NCI-H774 (cell line): ENCODE measurements at regions not wholly inside any gene's neighbourhood (a gene's known extent, or its start where the extent isn't known, plus 50 kb on each side); places are given as distances from the start of the nearest gene placed in this dataset.

Source experiments
- DNase-seq: peaks from one replicate; lab custom pipeline; 2025; lab: John Stamatoyannopoulos, UW

GRCh38 chr16:73152386-73153125 is 104.6 kb upstream of the ZFHX3 start:
- DNase-seq, result no peak

GRCh38 chr16:73151941-73152340 is 104.0 kb upstream of the ZFHX3 start:
- DNase-seq, result no peak

DNA sequence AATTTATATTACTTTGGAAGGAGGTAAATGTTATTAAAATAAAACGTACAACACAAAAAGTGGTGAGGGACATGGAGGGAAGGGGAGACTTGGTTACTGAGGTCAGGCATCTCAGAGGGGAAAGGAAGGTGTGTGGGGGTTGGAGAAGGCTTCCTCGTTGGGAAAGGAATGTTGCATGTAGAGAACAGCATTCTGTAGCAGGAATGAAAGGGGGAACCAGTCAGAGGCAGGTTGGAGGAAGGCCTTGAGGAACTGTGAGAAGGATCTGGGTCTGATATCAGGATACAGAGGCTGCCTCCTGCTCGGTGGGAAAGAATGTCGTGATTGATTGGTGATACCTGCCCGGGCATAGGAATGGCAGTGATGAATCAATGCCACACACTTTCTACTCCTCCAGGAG is 103.3 kb upstream of the ZFHX3 start:
- no peak for DNase-seq

- DNase-seq, result no peak
These were observed 102.9 kb upstream of the ZFHX3 start for GRCh38 chr16:73150786-73151185.

- peak; percentile 35 for DNase-seq
These were observed 101.4 kb upstream of the ZFHX3 start for GRCh38 chr16:73149334-73149733.

DNA sequence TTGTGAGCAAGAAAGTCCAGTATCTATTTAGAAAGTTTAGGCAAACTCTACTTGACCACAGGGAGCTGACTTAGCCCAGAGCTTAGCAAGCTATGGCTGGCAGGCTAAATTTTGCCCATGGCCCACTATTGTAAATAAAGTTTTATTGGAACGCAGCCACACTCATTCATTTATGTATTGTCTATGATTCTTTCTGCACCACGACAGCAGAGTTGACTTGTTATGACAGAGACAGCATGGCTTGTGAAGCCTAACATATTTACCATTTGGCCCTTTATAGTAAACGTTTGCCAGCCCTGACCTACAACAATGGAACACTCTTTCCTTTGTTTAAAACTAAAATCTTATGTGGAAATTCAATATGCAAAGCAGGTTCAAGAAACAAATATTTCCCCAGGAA is 100.0 kb upstream of the ZFHX3 start:
- DNase-seq, result no peak

DNA sequence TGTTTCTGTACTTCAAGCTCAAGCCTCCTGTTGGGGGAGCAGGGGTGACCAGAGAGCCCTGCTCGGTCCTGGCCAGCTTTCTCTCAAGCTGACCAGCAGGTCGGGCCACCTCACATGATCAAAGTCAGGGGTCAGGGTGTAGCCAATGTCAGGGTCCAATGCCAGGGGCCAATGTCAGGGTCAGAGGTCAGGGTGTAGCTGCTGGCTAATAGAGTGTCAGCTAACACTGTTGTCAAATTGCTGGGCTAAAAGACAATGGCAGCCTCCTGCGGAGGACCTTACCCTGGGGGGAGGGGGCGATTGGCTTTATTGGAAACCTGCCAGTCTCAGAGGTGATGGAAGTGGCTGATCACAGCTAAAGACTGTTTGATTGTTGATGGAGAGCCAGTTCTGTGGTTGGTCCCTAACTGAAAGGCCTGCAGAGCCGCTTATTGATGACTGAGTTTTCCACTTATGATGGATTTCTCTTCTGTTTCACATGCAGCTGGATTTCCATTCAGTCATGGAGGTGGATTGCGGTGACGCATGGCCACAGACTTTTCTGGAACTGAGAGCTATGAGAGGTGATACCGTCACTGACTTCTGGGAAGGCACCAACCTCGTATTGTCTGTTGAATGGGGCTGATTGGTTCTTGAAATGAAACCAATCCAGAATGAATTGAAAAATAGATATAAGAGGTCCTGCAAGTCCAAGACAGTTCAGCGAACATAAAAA is 97.4 kb upstream of the ZFHX3 start:
- no peak for DNase-seq

GRCh38 chr16:73143576-73144422 is 95.9 kb upstream of the ZFHX3 start:
- DNase-seq, result no peak

DNA sequence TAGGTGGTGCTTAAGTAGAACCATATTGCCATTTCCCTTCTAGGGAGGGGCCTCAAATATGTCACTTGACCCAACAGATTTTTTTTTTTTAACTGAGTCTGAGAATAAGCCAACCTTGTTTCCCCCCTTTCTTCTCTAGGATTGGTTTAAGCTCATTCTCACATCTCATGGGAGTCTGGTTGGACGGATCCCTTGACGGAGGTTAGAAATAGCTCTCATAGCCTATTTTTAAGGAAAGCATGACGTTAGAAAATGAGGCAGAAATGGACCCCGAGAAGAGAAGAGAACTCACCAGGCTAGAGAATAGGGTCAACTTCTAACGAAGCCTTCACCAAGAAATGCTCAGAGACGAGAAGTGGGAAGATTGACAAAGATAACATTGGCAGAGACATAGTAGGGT is 95.1 kb upstream of the ZFHX3 start:
- no peak for DNase-seq

DNA sequence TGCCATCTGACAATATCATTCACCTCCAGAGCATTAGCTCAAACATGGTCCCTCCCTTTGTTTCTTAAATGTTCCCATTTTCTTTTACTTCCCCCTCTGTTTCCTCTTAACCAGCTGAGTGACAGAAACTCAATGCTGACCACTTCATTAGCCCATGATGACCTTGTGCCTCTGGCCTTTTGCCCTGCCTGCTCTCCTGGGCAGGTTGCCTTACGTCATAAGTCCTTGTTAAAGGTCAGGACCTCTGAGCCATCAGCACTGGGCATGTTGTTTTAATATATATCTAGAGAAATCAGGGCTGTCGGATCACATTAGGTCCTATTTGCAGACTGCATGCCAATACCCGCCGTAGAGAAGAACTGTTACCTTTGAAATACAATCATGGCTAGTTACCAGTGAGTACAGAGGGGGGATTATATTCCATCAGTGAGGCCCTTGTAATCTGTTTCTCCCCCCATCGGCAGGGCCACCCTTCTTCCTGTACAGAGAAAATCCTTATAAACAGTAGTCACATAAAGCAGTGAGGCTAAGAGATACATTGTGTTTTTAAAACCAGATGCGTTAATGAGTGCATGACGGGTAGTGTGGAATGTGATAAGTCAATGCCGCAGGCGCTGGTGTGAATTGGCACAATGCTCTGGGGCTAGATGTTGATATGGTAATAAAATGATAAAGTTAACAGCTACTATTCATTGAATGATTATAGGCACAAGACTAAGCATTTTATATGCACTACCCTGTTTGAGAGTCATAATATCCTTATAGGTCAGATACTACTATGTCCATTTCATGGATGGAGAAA is 94.3 kb upstream of the ZFHX3 start:
- DNase-seq, result no peak

DNA sequence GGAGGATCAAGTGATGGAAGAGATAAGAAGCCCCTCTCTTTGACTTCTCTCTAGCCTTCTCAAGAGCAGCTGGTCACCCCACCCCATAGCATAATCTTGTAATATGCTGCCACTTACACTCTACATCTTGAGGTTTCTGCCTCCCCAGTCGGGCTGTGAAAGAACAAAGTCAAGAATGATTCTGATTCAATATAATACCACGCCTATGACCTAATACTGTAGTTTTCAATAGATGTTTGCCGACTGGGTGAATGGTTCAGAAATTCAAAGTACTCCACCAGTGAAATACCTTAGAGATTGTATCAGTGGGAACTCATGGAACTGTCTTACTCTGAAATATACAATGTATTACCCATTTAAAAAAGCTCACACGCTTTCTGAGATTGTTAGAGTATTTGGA is 93.0 kb upstream of the ZFHX3 start:
- DNase-seq, result no peak

GRCh38 chr16:73131156-73131862 is 83.4 kb upstream of the ZFHX3 start:
- no peak for DNase-seq

DNA sequence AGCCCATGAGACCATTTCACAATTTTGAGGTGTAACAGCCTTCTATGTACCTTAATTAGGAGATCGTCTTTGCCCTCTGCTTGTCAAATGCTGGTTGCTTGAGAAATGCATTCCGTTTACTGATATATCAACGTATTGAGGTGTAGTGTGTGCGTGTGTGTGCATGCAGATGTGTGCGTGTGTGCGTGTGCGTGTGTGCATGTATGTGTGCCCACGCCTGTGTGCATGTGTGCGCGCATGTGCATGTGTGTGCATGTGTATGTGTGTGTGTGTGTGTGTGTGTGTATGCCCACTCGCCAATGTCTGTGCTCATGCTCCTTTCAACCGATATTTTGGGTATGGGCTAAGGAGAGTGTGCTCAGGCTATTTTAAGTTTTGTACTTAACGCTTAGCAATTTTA is 81.5 kb upstream of the ZFHX3 start:
- DNase-seq, result no peak

DNA sequence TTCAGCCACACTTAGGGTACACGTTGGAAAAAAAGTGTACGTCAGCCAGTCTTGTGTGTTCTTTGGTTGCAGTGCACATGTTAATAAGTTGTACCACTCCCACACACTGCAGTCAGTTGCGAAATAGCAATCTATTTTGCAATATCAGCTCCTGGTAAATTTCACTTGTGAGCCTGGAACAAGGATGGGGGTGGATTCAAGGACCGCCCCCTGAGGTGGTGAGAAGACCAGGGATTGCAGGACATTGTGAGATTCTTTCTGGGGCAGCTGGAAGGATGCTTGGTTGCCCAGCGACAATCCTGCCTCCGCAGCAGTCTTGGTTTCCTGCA is 78.6 kb upstream of the ZFHX3 start:
- DNase-seq, result no peak

GRCh38 chr16:73125850-73126524 is 78.1 kb upstream of the ZFHX3 start:
- DNase-seq, result no peak

DNA sequence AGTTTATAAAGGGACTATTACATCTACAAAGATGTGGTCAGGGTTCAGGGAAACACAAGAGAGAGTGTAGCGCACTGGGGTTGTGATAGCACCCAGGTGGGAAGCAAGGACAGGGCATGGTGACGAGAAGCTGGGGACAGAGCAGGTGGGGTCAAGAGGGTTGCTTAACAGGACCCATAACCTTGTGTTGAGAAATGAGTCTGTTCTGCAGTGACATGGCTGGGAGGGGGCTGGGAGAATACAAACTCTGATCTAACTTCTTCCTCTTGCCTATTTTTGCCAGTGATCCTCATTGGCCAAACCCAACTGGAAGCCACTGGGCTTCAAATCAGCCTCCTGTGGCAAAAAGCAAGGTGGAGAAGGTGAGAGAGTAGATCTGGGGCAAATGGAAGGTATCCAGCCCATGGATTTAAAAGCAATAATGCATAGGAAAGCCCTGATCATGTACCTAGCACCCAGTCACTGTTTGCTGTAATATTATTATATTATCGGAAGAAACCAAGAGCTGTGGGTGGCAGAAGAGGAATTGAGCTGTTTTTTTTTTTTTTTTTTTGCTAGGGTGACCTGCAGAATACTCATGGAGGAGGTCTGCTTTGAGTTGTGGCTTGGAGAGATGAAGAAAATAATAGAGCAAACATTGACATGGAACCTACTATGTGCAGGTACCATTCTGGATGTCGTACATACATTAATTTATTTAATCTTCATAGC is 76.9 kb upstream of the ZFHX3 start:
- DNase-seq, result no peak

- DNase-seq, result no peak
These were observed 76.2 kb upstream of the ZFHX3 start for GRCh38 chr16:73124097-73124652.

DNA sequence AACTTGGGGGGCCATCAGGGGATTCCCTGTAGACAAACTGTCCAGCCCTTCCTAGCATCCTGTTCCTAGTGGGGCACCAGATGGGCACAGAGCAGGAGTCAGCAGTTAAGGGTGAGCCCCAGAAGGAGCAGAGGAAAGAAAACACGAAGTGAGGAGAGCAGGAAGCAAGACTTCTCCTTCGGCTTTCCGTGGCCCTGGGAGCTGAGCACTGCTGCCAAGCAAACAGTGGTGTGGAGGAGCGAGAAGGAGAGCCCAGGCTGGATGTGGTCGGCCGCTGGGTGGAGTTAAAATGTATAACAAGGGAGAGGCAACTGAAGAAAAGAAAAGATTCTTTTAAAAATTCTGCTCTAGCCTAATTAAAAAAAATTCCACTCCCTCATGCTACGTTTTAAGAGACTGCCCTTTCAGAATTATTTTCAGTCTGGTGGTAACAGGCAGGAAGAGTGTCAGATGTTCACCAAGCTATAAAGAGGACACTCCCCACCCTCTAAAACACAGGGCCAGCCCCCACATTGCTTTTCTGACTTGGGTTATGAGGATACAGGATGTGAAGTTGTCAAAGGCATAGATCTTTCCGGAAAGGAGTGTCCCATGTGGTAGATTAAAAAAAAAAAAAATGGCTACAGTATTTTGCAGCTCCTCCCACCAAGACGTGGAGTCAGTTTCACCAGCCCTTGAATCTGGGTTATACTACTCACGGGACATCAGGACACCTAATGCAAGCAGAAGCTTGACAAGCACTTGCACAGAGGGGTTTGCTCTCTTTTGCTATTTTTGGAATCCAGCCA is 74.9 kb upstream of the ZFHX3 start:
- no peak for DNase-seq

GRCh38 chr16:73116576-73116975 is 68.6 kb upstream of the ZFHX3 start:
- no peak for DNase-seq
